Hematopoietic multipotent progenitor cell treated with erythropoietin and hydrocortisone succinate and interleukin-3 and kit ligand, for 4 days (in vitro differentiated cells): ENCODE measurements at regions not wholly inside any gene's neighbourhood (a gene's known extent, or its start where the extent isn't known, plus 50 kb on each side); places are given as distances from the start of the nearest gene placed in this dataset.

Experiments
- DNase-seq: peaks from one replicate; pipeline ENCODE4 v3.0.0-alpha.2; 2015

- DNase-seq, result no peak
Observed at GRCh38 chr1:177784936-177785335, 184.9 kb downstream of the SEC16B start.

GRCh38 chr1:177784409-177784808 lies 185.4 kb downstream of the SEC16B start:
- DNase-seq, result no peak

GRCh38 chr1:177783051-177783450 lies 186.8 kb downstream of the SEC16B start:
- no peak for DNase-seq

DNA sequence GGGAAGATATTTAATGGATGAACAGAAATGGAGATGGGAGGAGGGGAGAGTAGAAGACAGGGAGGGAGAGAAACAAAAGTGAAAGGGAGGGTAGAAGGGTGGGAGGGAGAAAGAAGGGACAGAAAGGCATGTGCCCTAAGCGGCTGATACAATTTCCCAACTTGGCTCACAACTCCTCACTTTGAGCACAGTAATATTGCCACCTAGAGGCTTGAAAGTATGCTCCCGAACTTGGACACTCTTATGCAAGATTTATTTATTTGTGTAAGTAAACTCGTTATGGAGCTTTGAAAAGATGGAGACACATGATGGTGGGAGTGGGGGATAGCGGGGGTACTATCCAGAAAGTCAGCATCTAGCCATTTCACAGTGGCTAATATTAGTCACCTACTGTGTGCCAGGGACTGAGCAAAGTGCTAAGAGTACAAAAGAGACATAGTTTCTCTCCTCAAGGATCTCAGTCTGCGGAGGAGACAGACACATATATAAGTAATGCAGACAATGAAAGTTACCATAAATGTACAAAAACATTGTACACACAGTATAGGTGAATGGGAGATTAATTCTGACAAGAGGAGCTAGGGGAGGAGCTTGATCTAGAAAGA lies 189.7 kb downstream of the SEC16B start:
- DNase-seq, result peak; percentile 42

DNA sequence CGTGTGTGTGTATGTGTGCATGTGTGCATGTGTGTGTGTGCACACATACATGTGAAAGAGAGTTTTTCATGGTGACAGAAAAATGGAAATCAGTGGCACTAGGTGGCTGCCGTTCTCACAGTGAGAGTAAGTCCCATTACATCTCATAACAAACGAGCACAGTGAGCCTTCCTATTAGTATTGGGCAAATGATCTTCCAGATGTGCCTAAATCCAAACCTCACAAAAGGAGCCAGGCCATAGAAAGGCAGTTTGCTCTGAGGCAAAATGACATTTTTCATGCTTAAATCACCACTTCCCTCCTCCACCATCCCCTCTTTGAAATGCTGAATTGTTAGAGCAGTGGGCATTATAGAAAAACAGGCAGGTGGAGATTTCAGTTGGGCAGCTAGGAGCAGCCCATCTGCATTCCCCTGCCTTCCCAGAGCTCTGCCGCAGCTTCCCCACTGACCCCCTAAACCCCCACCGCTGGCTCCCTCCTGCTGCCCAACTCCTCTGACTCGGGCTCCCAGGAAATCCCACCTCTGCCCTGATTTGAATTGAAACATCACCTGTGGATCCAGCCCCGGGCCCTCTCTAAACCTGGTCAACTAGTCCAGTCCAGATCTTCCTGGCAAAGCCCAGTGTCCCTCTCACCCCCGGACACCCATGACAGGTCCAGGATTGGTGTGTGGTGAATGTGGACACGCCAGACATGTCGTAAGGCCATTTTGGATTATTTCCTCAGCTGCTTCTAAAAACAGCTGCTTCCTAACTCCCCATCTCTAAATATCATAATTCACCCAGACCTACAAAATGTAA lies 190.5 kb downstream of the SEC16B start:
- no peak for DNase-seq

DNA sequence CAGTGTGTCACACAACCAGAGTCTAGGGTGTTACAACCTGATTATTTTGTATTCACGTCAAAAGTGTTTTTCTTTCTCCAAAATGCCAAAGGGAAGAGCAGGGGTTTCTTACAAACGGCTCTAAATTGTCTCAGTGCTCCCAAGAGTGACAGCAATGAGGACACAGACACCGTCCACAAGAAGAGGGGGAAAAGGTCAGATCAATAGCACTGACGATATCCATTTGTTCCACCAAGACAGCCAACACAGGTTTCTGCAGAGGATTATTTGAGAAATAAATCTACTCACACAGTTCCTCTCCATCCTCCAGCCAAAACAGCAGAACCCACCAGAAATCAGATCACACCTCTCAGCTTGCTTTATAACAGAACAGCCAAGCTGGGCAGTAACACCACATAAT lies 193.9 kb downstream of the SEC16B start:
- no peak for DNase-seq

GRCh38 chr1:177772386-177772960 lies 197.4 kb downstream of the SEC16B start:
- DNase-seq, result no peak

DNA sequence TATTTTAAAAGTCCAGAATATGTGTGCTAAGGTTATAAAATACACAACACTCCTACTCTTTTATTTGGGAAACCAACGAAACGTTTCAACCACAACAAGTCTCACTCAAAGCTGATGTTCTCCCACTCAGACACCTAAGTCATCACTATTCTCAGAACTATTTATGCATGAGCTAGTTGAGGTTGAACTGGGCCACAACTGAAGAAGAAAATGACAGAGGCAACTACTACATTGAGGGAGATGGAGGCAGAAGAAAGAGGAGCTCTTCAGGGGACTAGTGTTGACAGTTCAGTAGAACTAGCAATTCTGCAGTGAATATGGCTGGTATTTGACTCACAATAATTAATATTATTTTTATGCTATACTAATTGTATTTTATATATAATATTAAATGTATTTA lies 198.2 kb downstream of the SEC16B start:
- DNase-seq, result no peak

GRCh38 chr1:177770096-177770495 lies 199.8 kb downstream of the SEC16B start:
- no peak for DNase-seq

DNA sequence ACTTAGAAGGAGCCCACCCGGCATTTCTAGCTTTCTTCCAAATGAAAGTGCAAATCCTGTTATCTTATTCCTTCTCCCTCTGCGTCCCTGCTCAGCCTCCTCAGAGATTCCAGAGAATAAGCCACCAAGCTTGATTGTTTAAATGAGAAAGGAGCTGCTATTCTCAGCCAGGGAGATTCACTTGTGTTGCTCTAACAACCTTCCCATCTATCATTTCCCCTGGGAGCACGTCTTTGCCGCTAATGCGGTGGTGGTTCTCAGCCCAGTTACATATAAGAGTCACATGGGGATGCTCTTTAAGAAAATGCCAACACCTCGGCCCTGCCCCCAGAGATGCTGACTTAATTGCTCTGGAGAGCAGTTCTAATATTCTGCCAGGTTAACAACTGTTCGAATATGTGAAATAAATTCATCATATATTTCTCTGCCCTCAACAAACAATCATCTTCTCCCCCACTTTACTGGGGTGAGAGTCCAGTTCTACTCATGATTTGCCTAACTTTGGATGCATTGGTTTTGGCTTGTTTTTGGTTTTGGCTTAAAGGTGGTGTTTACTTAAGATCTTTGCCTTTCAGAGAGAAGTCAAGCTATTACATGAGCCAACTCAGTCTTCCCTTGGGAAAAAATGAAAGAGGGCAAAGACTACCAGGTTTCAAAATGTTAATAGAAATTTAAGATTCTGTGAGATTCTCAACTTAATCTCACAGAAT lies 213.9 kb downstream of the SEC16B start:
- DNase-seq, result no peak

GRCh38 chr1:177754603-177755002 lies 215.3 kb downstream of the SEC16B start:
- DNase-seq, result no peak

- no peak for DNase-seq
Observed at GRCh38 chr1:177753655-177754054, 216.2 kb downstream of the SEC16B start.

- DNase-seq, result no peak
Observed at GRCh38 chr1:177748080-177748801, 221.6 kb downstream of the SEC16B start.

- no peak for DNase-seq
Observed at GRCh38 chr1:177746155-177746554, 223.7 kb downstream of the SEC16B start.

GRCh38 chr1:177744906-177745305 lies 225.0 kb downstream of the SEC16B start:
- DNase-seq, result no peak

- DNase-seq, result no peak
Observed at GRCh38 chr1:177741476-177741875, 228.4 kb downstream of the SEC16B start.

DNA sequence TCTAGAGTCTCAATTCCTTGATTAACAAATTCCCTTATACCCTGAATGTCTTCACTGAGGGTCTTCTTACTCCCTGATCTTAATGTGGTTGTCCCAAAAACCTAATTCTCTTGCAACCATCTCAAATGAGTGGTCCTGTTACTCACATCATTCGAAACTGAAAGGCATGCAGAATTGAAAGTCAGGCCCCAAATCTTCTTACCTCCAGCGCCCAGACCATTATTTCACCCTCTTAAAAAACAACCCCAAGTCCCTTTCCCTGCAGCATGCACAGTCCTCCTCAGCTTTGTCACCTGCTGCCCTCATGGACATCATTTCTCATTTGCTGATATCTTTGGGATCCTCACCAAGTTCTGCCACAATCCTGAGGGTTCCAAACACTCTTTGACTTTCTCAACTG lies 230.1 kb downstream of the SEC16B start:
- DNase-seq, result no peak

DNA sequence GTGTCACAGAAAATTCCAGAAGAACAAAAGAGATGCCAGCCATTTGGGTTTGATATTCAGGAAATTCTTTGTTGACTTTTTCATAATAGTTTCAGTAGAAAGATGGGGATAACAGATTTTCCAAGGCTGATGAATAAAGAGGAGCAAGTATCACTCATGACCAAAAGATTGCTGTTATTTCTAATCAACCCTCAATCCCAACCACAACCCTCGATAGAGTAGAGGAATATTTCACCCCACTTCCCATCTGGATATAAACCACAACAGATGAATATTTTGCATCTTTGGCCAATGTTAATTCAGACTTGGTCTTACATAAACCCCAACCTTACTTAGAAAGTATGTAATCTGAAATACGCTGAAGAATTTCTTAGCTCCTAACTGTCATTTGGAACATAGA lies 232.4 kb downstream of the SEC16B start:
- no peak for DNase-seq

DNA sequence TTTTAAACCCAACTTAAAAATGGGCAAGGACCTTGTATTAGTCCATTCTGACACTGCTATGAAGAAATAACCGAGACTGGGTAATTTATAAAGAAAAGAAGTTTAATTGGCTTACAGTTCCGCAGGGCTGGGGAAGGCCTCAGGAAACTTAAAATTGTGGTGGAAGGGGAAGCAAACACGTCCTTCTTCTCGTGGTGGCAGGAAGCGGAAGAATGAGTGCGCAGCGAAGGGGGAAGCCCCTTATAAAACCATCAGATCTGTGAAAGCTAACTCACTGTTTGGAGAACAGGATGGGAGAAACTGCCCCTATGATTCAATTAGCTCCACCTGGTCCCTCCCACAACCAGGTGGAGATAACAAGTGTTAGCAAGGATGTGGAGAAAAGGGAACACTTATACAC lies 237.7 kb downstream of the SEC16B start:
- DNase-seq, result no peak

- DNase-seq, result no peak
Observed at GRCh38 chr1:177729646-177730045, 240.2 kb downstream of the SEC16B start.

GRCh38 chr1:177723533-177723932 lies 246.3 kb downstream of the SEC16B start:
- no peak for DNase-seq

- no peak for DNase-seq
Observed at GRCh38 chr1:177710696-177711620, 258.9 kb downstream of the SEC16B start.
